Neuronal stem cell (in vitro differentiated cells): ENCODE measurements at regions not wholly inside any gene's neighbourhood (a gene's known extent, or its start where the extent isn't known, plus 50 kb on each side); places are given as distances from the start of the nearest gene placed in this dataset.
A peak's percentile ranks its signal among the peaks of the same experiment; 100 is the strongest.

ENCODE experiments used
- DNase-seq: peaks from one replicate; pipeline ENCODE4 v3.0.0-alpha.2; 2013; ENCODE audit warnings: low spot score
- H2AFZ ChIP-seq: one replicate; pipeline ENCODE4 v1.6.1; 2013; ENCODE audit warnings: mild to moderate bottlenecking, low read length, inconsistent platforms
- H2AK5ac ChIP-seq: 2 replicates; pipeline ENCODE4 v1.6.1; 2013; ENCODE audit warnings: low read depth, mild to moderate bottlenecking, inconsistent platforms, low read length, moderate library complexity, mixed read lengths
- H2BK120ac ChIP-seq: 2 replicates; pipeline ENCODE4 v1.6.1; 2013; ENCODE audit warnings: low read depth, mild to moderate bottlenecking, inconsistent platforms, low read length, moderate library complexity, mixed read lengths
- H2BK12ac ChIP-seq: one replicate; pipeline ENCODE4 v1.6.1; 2013; ENCODE audit warnings: low read length, inconsistent platforms
- H2BK15ac ChIP-seq: 2 replicates; pipeline ENCODE4 v1.6.1; 2013; ENCODE audit warnings: mild to moderate bottlenecking, low read length, inconsistent platforms, mixed read lengths
- H2BK5ac ChIP-seq: one replicate; pipeline ENCODE4 v1.6.1; 2013; ENCODE audit warnings: inconsistent platforms, mild to moderate bottlenecking, low read length, moderate library complexity
- H3K14ac ChIP-seq: one replicate; pipeline ENCODE4 v1.6.1; 2013; ENCODE audit warnings: low read length, inconsistent platforms
- H3K18ac ChIP-seq: 2 replicates; pipeline ENCODE4 v1.6.1; 2013; ENCODE audit warnings: low read length, inconsistent platforms
- H3K23ac ChIP-seq: 2 replicates; pipeline ENCODE4 v1.6.1; 2013; ENCODE audit warnings: low read depth, mild to moderate bottlenecking, mixed read lengths, low read length, inconsistent platforms; ENCODE audit not compliant: poor library complexity
- H3K27ac ChIP-seq: replicated peaks from 3 replicates; pipeline ENCODE4 v1.5.1; 2013; ENCODE audit warnings: low read length, inconsistent platforms
- H3K27me3 ChIP-seq, 3 experiments: 2 replicates each; pipeline ENCODE4 v1.6.1; 2013; ENCODE audit warnings: low read length in 3 of 3, mild to moderate bottlenecking in 2 of 3, inconsistent platforms in 1 of 3, low read depth in 1 of 3, mixed read lengths in 1 of 3, moderate library complexity in 1 of 3; ENCODE audit not compliant: control insufficient read depth in 3 of 3, insufficient read depth in 3 of 3
- H3K36me3 ChIP-seq, 2 donors: replicated peaks in 1 of 2; 2 replicates each; pipeline ENCODE4 v1.6.1; 2013; ENCODE audit warnings: low read length in 2 of 2; ENCODE audit not compliant: control insufficient read depth in 2 of 2, insufficient read depth in 2 of 2
- H3K4ac ChIP-seq: 2 replicates; pipeline ENCODE4 v1.6.1; 2013; ENCODE audit warnings: inconsistent platforms, mild to moderate bottlenecking, low read length, moderate library complexity
- H3K4me1 ChIP-seq, 2 donors: 1 replicate in 1 of 2; 2 replicates in 1 of 2; pipeline ENCODE4 v1.6.1; 2013; ENCODE audit warnings: low read length in 2 of 2, low read depth in 1 of 2; ENCODE audit not compliant: control insufficient read depth in 2 of 2, insufficient read depth in 1 of 2
- H3K4me2 ChIP-seq: one replicate; pipeline ENCODE4 v1.6.1; 2013; ENCODE audit warnings: mild to moderate bottlenecking, low read length, inconsistent platforms; ENCODE audit not compliant: insufficient read depth, poor library complexity, severe bottlenecking
- H3K4me3 ChIP-seq, 2 donors: 2 replicates each; pipeline ENCODE4 v1.5.1; 2013; ENCODE audit warnings: low read length in 2 of 2, mild to moderate bottlenecking in 2 of 2, inconsistent platforms in 1 of 2, moderate library complexity in 1 of 2
- H3K79me1 ChIP-seq: one replicate; pipeline ENCODE4 v1.6.1; 2013; ENCODE audit warnings: low read depth, mild to moderate bottlenecking, inconsistent platforms, low read length, moderate library complexity
- H3K9ac ChIP-seq: one replicate; pipeline ENCODE4 v1.6.1; 2013; ENCODE audit warnings: mild to moderate bottlenecking, low read depth, low read length, inconsistent platforms; ENCODE audit not compliant: poor library complexity
- H3K9me3 ChIP-seq, 2 donors: replicated peaks in 1 of 2; 2 replicates each; pipeline versions ENCODE3 to v1.6.1; 2013; ENCODE audit warnings: low read length in 2 of 2, mild to moderate bottlenecking in 2 of 2, inconsistent platforms in 1 of 2, low read depth in 1 of 2, mixed read lengths in 1 of 2, moderate library complexity in 1 of 2; ENCODE audit not compliant: control insufficient read depth in 2 of 2, insufficient read depth in 1 of 2
- H4K8ac ChIP-seq: one replicate; pipeline ENCODE4 v1.6.1; 2013; ENCODE audit warnings: low read depth, mild to moderate bottlenecking, inconsistent platforms, low read length, moderate library complexity
- H4K91ac ChIP-seq: one replicate; pipeline ENCODE4 v1.6.1; 2013; ENCODE audit warnings: low read length, low read depth, mild to moderate bottlenecking, inconsistent platforms; ENCODE audit not compliant: poor library complexity
- WGBS, 2 donors: extraction: QIAGEN DNeasy Blood & Tissue Kit; methylation state at CpG; one replicate each; pipeline ENCODE4 v1.1.7; 2013; ENCODE audit warnings: missing lambda C conversion rate in 2 of 2, mixed read lengths in 1 of 2; ENCODE audit not compliant: insufficient read length in 2 of 2, insufficient replicate concordance in 1 of 2; ENCODE audit errors: extremely low coverage in 2 of 2; 5-methylcytosine and 5-hydroxymethylcytosine counted together

GRCh38 chr4:3699678-3700077, 66.5 kb upstream of the ADRA2C start:
- peak overlapping the region; percentile 26 for H3K14ac ChIP-seq
- H3K36me3 ChIP-seq: no peaks in the 10 kb centered on the region
- peak overlapping the region; percentile 37 for H3K4ac ChIP-seq
- H3K27ac ChIP-seq: no peak overlapping the region
- peaks cover 0 to 12% (median 0%) of the 10 kb centered on the region in 3 experiments for H3K27me3 ChIP-seq
- peak overlapping the region; percentile 6 for H3K23ac ChIP-seq
- no peak overlapping the region for H3K4me2 ChIP-seq
- DNase-seq: no peak
- no peak overlapping the region for H4K8ac ChIP-seq
- H2AK5ac ChIP-seq: peak overlapping the region; percentile 96
- H2BK5ac ChIP-seq: no peak overlapping the region
- peaks cover 1% of the 10 kb centered on the region for H3K79me1 ChIP-seq
- H2BK15ac ChIP-seq: no peak overlapping the region
- H3K4me3 ChIP-seq: no peak overlapping the region
- no peak overlapping the region for H3K9ac ChIP-seq
- peak overlapping the region; percentile 82 for H3K18ac ChIP-seq
- H2BK12ac ChIP-seq: no peak overlapping the region
- no CpG with 5 or more reads among the region's 13 CpGs for WGBS, 2 donors
- H3K4me1 ChIP-seq: peaks cover 8 to 23% of the 10 kb centered on the region in 2 donors
- peaks cover 3 to 5% of the 10 kb centered on the region in 2 donors for H3K9me3 ChIP-seq
- H4K91ac ChIP-seq: peak overlapping the region; percentile 23
- H2AFZ ChIP-seq: no peak overlapping the region
- H2BK120ac ChIP-seq: no peak overlapping the region

- no peak overlapping the region for H4K91ac ChIP-seq
- H3K14ac ChIP-seq: peak overlapping the region; percentile 26
- no peak overlapping the region for H3K4ac ChIP-seq
- H3K27ac ChIP-seq: no peak overlapping the region
- no peak overlapping the region for H2BK120ac ChIP-seq
- H2AK5ac ChIP-seq: peak overlapping the region; percentile 96
- no peak overlapping the region for H3K9ac ChIP-seq
- H3K36me3 ChIP-seq: no peaks in the 10 kb centered on the region
- H2AFZ ChIP-seq: no peak overlapping the region
- H3K4me2 ChIP-seq: no peak overlapping the region
- DNase-seq: no peak
- no peak overlapping the region for H4K8ac ChIP-seq
- no peak overlapping the region for H2BK5ac ChIP-seq
- H2BK12ac ChIP-seq: no peak overlapping the region
- no CpG with 5 or more reads among the region's 6 CpGs for WGBS, 2 donors
- peak overlapping the region; percentile 82 for H3K18ac ChIP-seq
- peak overlapping the region; percentile 6 for H3K23ac ChIP-seq
- H3K79me1 ChIP-seq: peaks cover 1% of the 10 kb centered on the region
- H2BK15ac ChIP-seq: no peak overlapping the region
- peaks cover 0 to 9% (median 0%) of the 10 kb centered on the region in 3 experiments for H3K27me3 ChIP-seq
- H3K4me3 ChIP-seq: no peak overlapping the region
- H3K9me3 ChIP-seq: peaks cover 3 to 5% of the 10 kb centered on the region in 2 donors
- H3K4me1 ChIP-seq: peaks cover 8 to 23% of the 10 kb centered on the region in 2 donors
Observed at GRCh38 chr4:3699261-3699660, 66.9 kb upstream of the ADRA2C start.

GRCh38 chr4:3697033-3697432, 69.2 kb upstream of the ADRA2C start:
- Histone ChIP-seq H4K8ac (no peak overlapping the region), H2BK120ac (no peak overlapping the region), H2BK12ac (no peak overlapping the region), H3K18ac (no peak overlapping the region), H3K27ac (no peak overlapping the region), H3K23ac (no peak overlapping the region), H4K91ac (no peak overlapping the region), H3K9ac (no peak overlapping the region), H2BK15ac (no peak overlapping the region), H2AFZ (no peak overlapping the region), H3K79me1 (peaks cover 1% of the 10 kb centered on the region), H3K36me3 (no peaks in the 10 kb centered on the region), H3K9me3 (peaks cover 3 to 5% of the 10 kb centered on the region in 2 donors), H3K4ac (no peak overlapping the region), H2BK5ac (no peak overlapping the region), H3K14ac (no peak overlapping the region), H3K4me3 (no peak overlapping the region), H2AK5ac (no peak overlapping the region), H3K27me3 (no peaks in the 10 kb centered on the region), H3K4me2 (no peak overlapping the region), H3K4me1 (peaks cover 0 to 7% of the 10 kb centered on the region in 2 donors)
- WGBS, 2 donors: 100% methylated on average over 1 of the region's 1 CpG
- no peak for DNase-seq

- H3K18ac ChIP-seq: peak overlapping the region; percentile 38
- H3K4me1 ChIP-seq: no peaks in the 10 kb centered on the region
- peak overlapping the region; percentile 7 for H2BK5ac ChIP-seq
- H4K8ac ChIP-seq: no peak overlapping the region
- H4K91ac ChIP-seq: no peak overlapping the region
- H2BK12ac ChIP-seq: no peak overlapping the region
- H3K14ac ChIP-seq: no peak overlapping the region
- no peak overlapping the region for H3K9ac ChIP-seq
- H3K27ac ChIP-seq: no peak overlapping the region
- no peak overlapping the region for H2BK120ac ChIP-seq
- no peaks in the 10 kb centered on the region for H3K79me1 ChIP-seq
- H3K4me3 ChIP-seq: no peak overlapping the region
- H3K23ac ChIP-seq: no peak overlapping the region
- peaks cover 0 to 15% (median 0%) of the 10 kb centered on the region in 3 experiments for H3K27me3 ChIP-seq
- no peaks in the 10 kb centered on the region for H3K9me3 ChIP-seq
- H2AK5ac ChIP-seq: no peak overlapping the region
- H2AFZ ChIP-seq: no peak overlapping the region
- WGBS, 2 donors: no CpG with 5 or more reads among the region's 22 CpGs
- H3K4ac ChIP-seq: no peak overlapping the region
- peak overlapping the region; percentile 10 for H2BK15ac ChIP-seq
- H3K4me2 ChIP-seq: no peak overlapping the region
- DNase-seq: no peak
- H3K36me3 ChIP-seq: no peaks in the 10 kb centered on the region
Observed at GRCh38 chr4:3690551-3691152, 75.5 kb upstream of the ADRA2C start.
